Astrocyte of the cerebellum (primary cell): ENCODE measurements at regions not wholly inside any gene's neighbourhood (a gene's known extent, or its start where the extent isn't known, plus 50 kb on each side); places are given as distances from the start of the nearest gene placed in this dataset.
"Not testable (repeated sequence)": the region's sequence is repeated elsewhere in the genome, so short reads cannot be mapped to it uniquely, and the experiment has no call there.

Experiments
- DNase-seq: peaks from one replicate; pipeline ENCODE4 v3.0.0-alpha.2; 2011; ENCODE audit warnings: low read depth
- H3K4me3 ChIP-seq: 2 replicates; pipeline ENCODE4 v1.5.1; 2011; ENCODE audit warnings: mild to moderate bottlenecking, low read depth, low read length, moderate library complexity
- CTCF ChIP-seq: IDR thresholded peaks from 2 replicates; pipeline ENCODE4 v1.5.1; 2012; ENCODE audit warnings: low read length, low read depth, moderate library complexity, mild to moderate bottlenecking; ENCODE audit errors: missing control alignments
- in situ Hi-C: cut with HindIII; loops from 2 replicates; pipeline ENCODE4 v1.10.0; 2017; ENCODE audit warnings: low sequenced_read_pairs

GRCh38 chr15:69767191-69767590, 314.6 kb downstream of the RPLP1 start:
- in situ Hi-C loops = no loop called here
- DNase-seq = no peak
- no peak overlapping the region for H3K4me3 ChIP-seq
- TF ChIP-seq CTCF = no peak

- DNase-seq, in situ Hi-C loops, H3K4me3 ChIP-seq: not testable (repeated sequence)
Observed at GRCh38 chr15:69769336-69769735, 316.7 kb downstream of the RPLP1 start.

- DNase-seq, in situ Hi-C loops, H3K4me3 ChIP-seq: not testable (repeated sequence)
Observed at GRCh38 chr15:69774258-69774657, 321.6 kb downstream of the RPLP1 start.

- H3K4me3 ChIP-seq, DNase-seq, in situ Hi-C loops: not testable (repeated sequence)
Observed at GRCh38 chr15:69774711-69775110, 322.1 kb downstream of the RPLP1 start.

- no peak overlapping the region for H3K4me3 ChIP-seq
- no peak for TF ChIP-seq CTCF
- DNase-seq = no peak
- in situ Hi-C loops = no loop called here
Observed at GRCh38 chr15:69777356-69777755, 320.4 kb downstream of the TLE3 start.

GRCh38 chr15:69780374-69780773, 317.3 kb downstream of the TLE3 start:
- no peak overlapping the region for H3K4me3 ChIP-seq
- no peak for TF ChIP-seq CTCF
- no peak for DNase-seq
- in situ Hi-C loops = no loop called here

GRCh38 chr15:69780981-69781380, 316.7 kb downstream of the TLE3 start:
- in situ Hi-C loops = no loop called here

GRCh38 chr15:69781411-69782125, 316.1 kb downstream of the TLE3 start:
- DNase-seq = no peak
- H3K4me3 ChIP-seq = no peak overlapping the region
- in situ Hi-C loops = no loop called here
- no peak for TF ChIP-seq CTCF

More at GRCh38 chr15:69780981-69781380, 316.7 kb downstream of the TLE3 start:
- no peak for DNase-seq
- TF ChIP-seq CTCF = no peak
- no peak overlapping the region for H3K4me3 ChIP-seq
